MCF 10A (cell line): ENCODE measurements at regions not wholly inside any gene's neighbourhood (a gene's known extent, or its start where the extent isn't known, plus 50 kb on each side); places are given as distances from the start of the nearest gene placed in this dataset.

Experiments
- BruUV-seq: library from RNA; stranded (reverse); fragments of 400-500 nt; replicated peaks from 2 replicates; lab custom pipeline; 2021; lab: Mats Ljungman, UMichigan
- CTCF ChIA-PET: fragments of 300-600 bp; sonication (Branson Sonifier 250); formaldehyde crosslinking; extraction: SDS; loops from one replicate; lab custom pipeline; 2021; ENCODE audit warnings: antibody characterized with exemption, inconsistent platforms; lab: Yijun Ruan, JAX
- POLR2A ChIA-PET: fragments of 300-600, 350-650 bp; sonication (Branson Sonifier 250); formaldehyde crosslinking; extraction: SDS; loops from one replicate; lab custom pipeline; 2020; ENCODE audit warnings: antibody characterized with exemption, inconsistent platforms; lab: Yijun Ruan, JAX
- DNase-seq: peaks from one replicate; pipeline ENCODE4 v3.0.0-alpha.2; 2018; ENCODE audit not compliant: unreplicated experiment
- H3K27ac Mint-ChIP-seq: one replicate; pipeline ENCODE4 v1.8.0; 2022; ENCODE audit warnings: mild to moderate bottlenecking, low read depth, mixed read lengths; ENCODE audit not compliant: unreplicated experiment
- H3K27me3 Mint-ChIP-seq: one replicate; pipeline ENCODE4 v1.8.0; 2022; ENCODE audit warnings: mixed read lengths; ENCODE audit not compliant: insufficient read depth, unreplicated experiment
- H3K36me3 Mint-ChIP-seq: one replicate; pipeline ENCODE4 v1.8.0; 2022; ENCODE audit warnings: mild to moderate bottlenecking, moderate library complexity, mixed read lengths; ENCODE audit not compliant: insufficient read depth, unreplicated experiment
- H3K4me1 Mint-ChIP-seq: one replicate; pipeline ENCODE4 v1.8.0; 2022; ENCODE audit warnings: mixed read lengths; ENCODE audit not compliant: insufficient read depth, unreplicated experiment
- H3K4me3 Mint-ChIP-seq: one replicate; pipeline ENCODE4 v1.8.0; 2022; ENCODE audit warnings: mild to moderate bottlenecking, moderate library complexity, mixed read lengths; ENCODE audit not compliant: unreplicated experiment
- H3K9me3 Mint-ChIP-seq: one replicate; pipeline ENCODE4 v1.8.0; 2022; ENCODE audit warnings: mixed read lengths; ENCODE audit not compliant: unreplicated experiment
- CTCF ChIP-seq: fragments of 200-600 bp; IDR thresholded peaks from one replicate; pipeline ENCODE4 v1.8.0; 2022; ENCODE audit warnings: antibody characterized with exemption, mild to moderate bottlenecking; ENCODE audit not compliant: unreplicated experiment
- intact Hi-C: fragments of 100-400 bp; cut with micrococcal nuclease; formaldehyde crosslinking; loops from 2 replicates; pipeline ENCODE4 v1.14.1; 2022

GRCh38 chr2:78907089-78907488 lies 118.4 kb upstream of the REG3G start:
- DNase-seq: no peak
- H3K27ac Mint-ChIP-seq: no peak overlapping the region
- POLR2A ChIA-PET: no interaction called here

GRCh38 chr2:78908973-78909372 lies 116.5 kb upstream of the REG3G start:
- Mint-ChIP-seq H3K27ac (no peak overlapping the region), H3K4me1 (no peaks in the 10 kb centered on the region), H3K4me3 (no peak overlapping the region), H3K27me3 (no peaks in the 10 kb centered on the region), H3K9me3 (peaks cover 17% of the 10 kb centered on the region), H3K36me3 (peaks cover 4% of the 10 kb centered on the region)
- CTCF ChIA-PET: no interaction called here
- intact Hi-C loops: no loop called here
- DNase-seq: no peak
- POLR2A ChIA-PET: interaction anchor here (0.7 kb wide), 1 partner anchor 63 kb away, joined by 3 read pairs; no protein-coding TSS in a partner anchor
- TF ChIP-seq CTCF: no peak
- BruUV-seq: no TSS peak

More at GRCh38 chr2:78907089-78907488, 118.4 kb upstream of the REG3G start:
- Mint-ChIP-seq H3K36me3 (no peaks in the 10 kb centered on the region), H3K9me3 (peaks cover 11% of the 10 kb centered on the region), H3K4me3 (no peak overlapping the region), H3K4me1 (no peaks in the 10 kb centered on the region), H3K27me3 (no peaks in the 10 kb centered on the region)
- intact Hi-C loops: no loop called here
- BruUV-seq: no TSS peak
- CTCF ChIA-PET: interaction anchor here (0.6 kb wide), 1 partner anchor 168 kb away, joined by 3 read pairs; no protein-coding TSS in a partner anchor
- TF ChIP-seq CTCF: no peak

- no TSS peak for BruUV-seq
- Mint-ChIP-seq H3K4me1 (no peaks in the 10 kb centered on the region), H3K36me3 (peaks cover 4% of the 10 kb centered on the region), H3K9me3 (peaks cover 17% of the 10 kb centered on the region), H3K4me3 (no peak overlapping the region), H3K27ac (no peak overlapping the region), H3K27me3 (no peaks in the 10 kb centered on the region)
- TF ChIP-seq CTCF: no peak
- DNase-seq: no peak
- intact Hi-C loops: no loop called here
- ChIA-PET POLR2A (no interaction called here), CTCF (no interaction called here)
Observed at GRCh38 chr2:78910376-78910775, 115.1 kb upstream of the REG3G start.

- peaks cover 4% of the 10 kb centered on the region for H3K36me3 Mint-ChIP-seq
- POLR2A ChIA-PET: no interaction called here
- no peak for DNase-seq
- peaks cover 17% of the 10 kb centered on the region for H3K9me3 Mint-ChIP-seq
- H3K27me3 Mint-ChIP-seq: no peaks in the 10 kb centered on the region
- H3K27ac Mint-ChIP-seq: no peak overlapping the region
- no peak overlapping the region for H3K4me3 Mint-ChIP-seq
- no peaks in the 10 kb centered on the region for H3K4me1 Mint-ChIP-seq
- intact Hi-C loops: no loop called here
- BruUV-seq: no TSS peak
- CTCF ChIA-PET: no interaction called here
- no peak for TF ChIP-seq CTCF
Observed at GRCh38 chr2:78913257-78913656, 112.2 kb upstream of the REG3G start.
